ENCODE measurements at regions not wholly inside any gene's neighbourhood (a gene's known extent, or its start where the extent isn't known, plus 50 kb on each side); places are given as distances from the start of the nearest gene placed in this dataset.
"Not testable (repeated sequence)": the region's sequence is repeated elsewhere in the genome, so short reads cannot be mapped to it uniquely, and the experiment has no call there.

GRCh38 chr6:141139461-141139860 is 993.3 kb upstream of the GJE1 start:
- DNase-seq = no peak

- DNase-seq = no peak
These were observed 998.0 kb upstream of the GJE1 start for GRCh38 chr6:141134723-141135122.

GRCh38 chr6:141133836-141134235 is 998.9 kb upstream of the GJE1 start:
- no peak for DNase-seq

- DNase-seq = no peak
These were observed 999.4 kb upstream of the GJE1 start for GRCh38 chr6:141133346-141133745.

GRCh38 chr6:141131616-141132015 is 1001.1 kb upstream of the GJE1 start:
- no peak for DNase-seq

- no peak for DNase-seq
These were observed 1009.2 kb upstream of the GJE1 start for GRCh38 chr6:141123497-141123896.

- DNase-seq = no peak
These were observed 1009.7 kb upstream of the GJE1 start for GRCh38 chr6:141123049-141123448.

GRCh38 chr6:141118991-141119390 is 1013.7 kb upstream of the GJE1 start:
- DNase-seq = no peak

- DNase-seq = no peak
These were observed 1014.9 kb upstream of the GJE1 start for GRCh38 chr6:141117874-141118273.

GRCh38 chr6:141110481-141110880 is 1022.2 kb upstream of the GJE1 start:
- no peak for DNase-seq

- no peak for DNase-seq
These were observed 1025.0 kb upstream of the GJE1 start for GRCh38 chr6:141107591-141108160.

GRCh38 chr6:141105481-141105880 is 1027.2 kb upstream of the GJE1 start:
- no peak for DNase-seq

GRCh38 chr6:141103246-141103645 is 1029.5 kb upstream of the GJE1 start:
- DNase-seq = no peak

- DNase-seq = no peak
These were observed 1035.3 kb upstream of the GJE1 start for GRCh38 chr6:141097471-141097870.

- DNase-seq = no peak
These were observed 1037.4 kb upstream of the GJE1 start for GRCh38 chr6:141095308-141095707.

GRCh38 chr6:141088171-141088570 is 1044.6 kb upstream of the GJE1 start:
- no peak for DNase-seq

- DNase-seq = no peak
These were observed 1055.1 kb upstream of the GJE1 start for GRCh38 chr6:141077355-141078333.

GRCh38 chr6:141057761-141058160 is 1075.0 kb upstream of the GJE1 start:
- DNase-seq = no peak

GRCh38 chr6:141056945-141057625 is 1075.6 kb upstream of the GJE1 start:
- DNase-seq = no peak

- no peak for DNase-seq
These were observed 1082.3 kb upstream of the GJE1 start for GRCh38 chr6:141050471-141050870.

- no peak for DNase-seq
These were observed 1084.3 kb upstream of the GJE1 start for GRCh38 chr6:141048451-141048850.

- not testable (repeated sequence) for DNase-seq
These were observed 1086.2 kb upstream of the GJE1 start for GRCh38 chr6:141046496-141046895.

GRCh38 chr6:141041596-141042087 is 1091.1 kb upstream of the GJE1 start:
- no peak for DNase-seq
